Hepatocyte (in vitro differentiated cells): ENCODE measurements at regions not wholly inside any gene's neighbourhood (a gene's known extent, or its start where the extent isn't known, plus 50 kb on each side); places are given as distances from the start of the nearest gene placed in this dataset.

ENCODE experiments used
- EZH2 ChIP-seq: fragments of 200-600 bp; sonication (generic); IDR thresholded peaks from 2 replicates; pipeline ENCODE4 v1.6.1; 2016; ENCODE audit warnings: antibody characterized with exemption, mild to moderate bottlenecking, borderline replicate concordance
- EZH2phosphoT487 ChIP-seq: fragments of 200-600 bp; sonication (generic); IDR thresholded peaks from one replicate; pipeline ENCODE4 v1.6.1; 2018; ENCODE audit warnings: antibody characterized with exemption, mild to moderate bottlenecking, low read depth, moderate library complexity; ENCODE audit not compliant: unreplicated experiment, severe bottlenecking
- TF ChIP-seq, protein P1 (sequence below): fragments of 200-600 bp; sonication (generic); IDR thresholded peaks from 2 replicates; pipeline ENCODE4 v1.5.1; 2016; ENCODE audit warnings: antibody characterized with exemption, mild to moderate bottlenecking; ENCODE audit not compliant: poor library complexity

DNA sequence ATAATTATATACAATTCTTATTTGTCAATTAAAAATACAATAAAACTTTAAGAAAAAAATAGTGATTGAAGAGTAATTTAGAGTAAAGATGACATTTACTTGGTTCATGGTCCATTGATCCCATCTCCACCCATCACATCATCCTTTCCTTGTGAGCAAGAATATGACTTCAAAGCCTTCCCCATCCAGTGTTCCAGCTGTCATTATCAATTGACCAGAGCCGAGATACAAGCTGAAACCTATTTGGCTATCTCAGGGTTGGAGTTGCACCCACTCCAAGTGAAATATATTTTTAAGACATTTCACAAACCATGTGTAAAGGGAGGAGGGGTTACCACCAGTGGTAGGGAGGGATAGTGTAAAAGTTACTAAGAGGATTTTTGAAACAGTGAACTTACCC is 428.9 kb upstream of the C1orf87 start:
- TF ChIP-seq, protein P1, sequence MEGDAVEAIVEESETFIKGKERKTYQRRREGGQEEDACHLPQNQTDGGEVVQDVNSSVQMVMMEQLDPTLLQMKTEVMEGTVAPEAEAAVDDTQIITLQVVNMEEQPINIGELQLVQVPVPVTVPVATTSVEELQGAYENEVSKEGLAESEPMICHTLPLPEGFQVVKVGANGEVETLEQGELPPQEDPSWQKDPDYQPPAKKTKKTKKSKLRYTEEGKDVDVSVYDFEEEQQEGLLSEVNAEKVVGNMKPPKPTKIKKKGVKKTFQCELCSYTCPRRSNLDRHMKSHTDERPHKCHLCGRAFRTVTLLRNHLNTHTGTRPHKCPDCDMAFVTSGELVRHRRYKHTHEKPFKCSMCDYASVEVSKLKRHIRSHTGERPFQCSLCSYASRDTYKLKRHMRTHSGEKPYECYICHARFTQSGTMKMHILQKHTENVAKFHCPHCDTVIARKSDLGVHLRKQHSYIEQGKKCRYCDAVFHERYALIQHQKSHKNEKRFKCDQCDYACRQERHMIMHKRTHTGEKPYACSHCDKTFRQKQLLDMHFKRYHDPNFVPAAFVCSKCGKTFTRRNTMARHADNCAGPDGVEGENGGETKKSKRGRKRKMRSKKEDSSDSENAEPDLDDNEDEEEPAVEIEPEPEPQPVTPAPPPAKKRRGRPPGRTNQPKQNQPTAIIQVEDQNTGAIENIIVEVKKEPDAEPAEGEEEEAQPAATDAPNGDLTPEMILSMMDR: no peak
- no peak for TF ChIP-seq EZH2
- no peak for TF ChIP-seq EZH2phosphoT487
